ENCODE measurements at regions not wholly inside any gene's neighbourhood (a gene's known extent, or its start where the extent isn't known, plus 50 kb on each side); places are given as distances from the start of the nearest gene placed in this dataset.
A peak's percentile ranks its signal among the peaks of the same experiment; 100 is the strongest.

GRCh38 chr22:47283616-47284270 is 521.3 kb downstream of the TBC1D22A start:
- DNase-seq, result no peak

DNA sequence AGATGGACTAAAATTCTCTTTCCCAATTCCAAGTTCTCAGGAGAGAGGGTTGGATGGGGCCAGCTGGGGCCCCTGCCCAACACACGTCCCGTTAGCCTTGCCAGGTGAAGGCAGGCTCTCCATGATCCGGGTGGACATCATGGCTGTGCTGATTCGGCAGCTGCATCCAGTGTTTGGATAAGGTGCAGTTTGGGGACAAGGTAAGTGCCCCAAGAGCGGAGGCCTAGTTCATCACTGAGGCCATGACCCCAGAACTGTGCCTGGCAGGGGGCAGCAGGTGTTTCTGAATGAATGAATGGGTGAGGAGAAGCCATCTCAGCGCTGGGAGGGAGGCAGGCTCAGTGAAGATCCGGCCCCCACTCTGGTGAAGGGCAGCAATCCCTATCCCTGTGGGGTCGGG is 520.4 kb downstream of the TBC1D22A start:
- DNase-seq, result no peak

DNA sequence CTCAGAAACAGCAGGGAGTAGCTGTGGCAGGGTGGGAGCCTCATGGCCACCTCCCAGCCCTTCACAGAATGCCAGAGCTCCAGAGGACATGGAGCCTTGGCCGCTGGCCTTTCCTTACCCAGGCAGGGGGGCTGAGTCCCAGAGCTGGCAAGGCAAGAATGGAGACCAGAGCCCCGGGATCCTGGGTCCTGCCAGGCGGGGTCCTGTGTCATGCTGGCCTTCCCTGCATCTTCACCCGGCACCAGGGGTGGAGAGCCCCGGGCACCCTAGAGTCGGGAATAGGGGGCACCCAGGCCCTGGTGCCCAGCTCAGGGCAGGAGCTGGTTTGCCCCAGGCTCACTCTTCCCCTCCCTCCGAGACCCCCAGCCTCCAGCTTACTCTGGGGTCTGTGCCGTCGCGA is 519.9 kb downstream of the TBC1D22A start:
- DNase-seq, result no peak

DNA sequence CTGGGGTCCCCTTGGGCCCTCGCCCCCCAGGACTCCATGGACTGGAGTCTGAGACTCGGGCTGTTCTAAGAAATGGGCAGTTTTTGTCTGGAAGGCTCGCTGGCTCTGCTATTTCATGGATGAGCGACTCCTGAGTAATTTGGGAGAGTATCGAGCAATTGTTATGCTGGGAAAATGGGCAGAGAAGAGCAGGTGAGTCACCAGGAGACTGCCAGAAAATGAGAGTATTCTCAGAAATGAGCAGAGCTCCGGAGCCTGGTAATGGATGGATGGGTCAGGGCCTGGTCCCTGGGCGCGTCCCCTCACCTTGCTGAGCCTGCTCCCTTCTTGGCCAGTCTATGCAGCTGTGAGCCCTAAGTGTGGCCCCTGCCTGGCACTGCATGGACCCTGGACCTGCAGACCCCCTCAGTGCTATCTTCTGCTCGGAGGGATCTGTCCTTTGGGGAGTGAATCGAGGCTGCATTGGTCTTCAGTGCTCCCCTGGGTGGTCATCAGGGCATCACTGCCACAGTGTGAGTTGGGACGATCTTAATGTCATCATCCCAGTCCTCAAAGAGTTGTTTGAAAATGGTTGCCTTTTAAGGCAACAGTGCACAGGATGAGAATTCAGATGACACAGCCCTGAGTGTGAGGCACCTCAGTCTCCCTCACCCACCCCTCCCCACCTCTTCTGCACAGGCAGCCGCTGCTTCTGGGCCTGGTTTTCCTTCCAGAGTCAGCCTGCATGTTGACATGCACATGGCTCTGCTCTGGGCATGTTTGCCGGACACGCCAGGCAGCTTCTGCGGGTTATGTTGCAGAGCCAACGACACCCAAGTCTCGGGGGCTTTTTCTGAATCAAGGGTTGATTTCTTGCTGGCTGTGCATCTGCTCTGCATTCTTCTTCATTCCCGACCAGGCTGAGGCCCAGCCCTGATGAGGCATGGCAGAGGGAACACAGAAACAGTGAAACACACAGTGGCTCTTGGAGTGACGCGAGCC is 519.0 kb downstream of the TBC1D22A start:
- DNase-seq, result no peak

GRCh38 chr22:47280301-47280700 is 517.9 kb downstream of the TBC1D22A start:
- DNase-seq, result no peak

DNA sequence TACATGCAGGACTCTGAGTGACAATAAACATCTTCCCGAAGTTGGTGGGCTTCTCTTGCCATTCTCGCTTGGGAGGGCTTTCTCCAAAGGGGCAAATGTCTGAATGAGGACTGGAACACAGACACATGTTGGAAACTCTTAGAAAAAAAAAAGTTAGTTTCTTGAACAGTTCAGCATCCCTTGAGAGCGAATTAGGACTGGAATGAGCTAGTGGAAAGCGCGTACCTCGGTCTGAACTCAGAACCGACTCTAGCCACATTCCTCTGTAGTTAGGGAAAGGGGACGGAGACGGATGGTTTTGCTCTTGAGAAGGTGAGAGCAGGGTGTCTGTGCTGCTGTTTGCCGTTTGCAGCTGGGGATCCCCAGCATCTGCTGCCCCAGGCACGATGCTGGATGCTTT is 517.3 kb downstream of the TBC1D22A start:
- DNase-seq, result no peak

DNA sequence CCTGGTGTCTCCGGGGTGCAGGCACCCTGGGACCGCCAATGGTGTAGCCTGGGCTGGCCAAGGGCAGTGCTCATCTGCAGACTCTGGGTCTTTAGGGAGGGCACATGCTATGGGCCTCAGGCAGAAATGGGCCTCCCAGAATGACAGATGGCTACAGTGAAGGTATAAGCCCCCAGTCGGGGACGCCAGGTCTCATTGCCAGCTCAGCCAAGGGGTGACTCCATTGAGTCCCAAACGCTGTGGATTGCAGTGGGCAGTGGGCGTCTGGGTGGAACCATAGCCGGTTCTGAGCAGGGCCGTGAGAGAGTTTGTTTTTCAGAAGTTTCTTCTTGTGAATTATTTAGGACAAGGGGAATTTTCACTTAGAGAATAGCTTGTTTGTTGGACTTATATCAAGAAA is 516.9 kb downstream of the TBC1D22A start:
- DNase-seq, result no peak

DNA sequence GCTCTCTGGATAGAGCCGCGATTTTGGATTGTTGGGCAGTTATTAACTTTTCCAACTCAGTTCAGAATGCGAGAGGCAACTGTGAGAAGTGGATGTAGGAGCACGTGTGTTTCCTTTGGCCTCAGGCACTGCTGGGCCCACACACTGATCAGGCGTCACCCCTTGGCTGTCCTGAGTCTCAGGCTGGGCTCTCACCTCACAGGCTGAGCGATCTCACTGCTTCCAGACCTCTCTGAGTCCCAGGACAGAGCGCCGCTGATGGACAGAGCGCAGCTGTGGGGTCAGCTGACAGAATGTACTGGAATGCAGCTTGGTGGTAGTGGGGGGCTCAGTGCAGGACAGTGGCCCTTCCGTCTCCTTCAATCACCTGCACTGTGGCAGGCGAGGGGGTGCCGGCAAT is 516.2 kb downstream of the TBC1D22A start:
- DNase-seq, result no peak

DNA sequence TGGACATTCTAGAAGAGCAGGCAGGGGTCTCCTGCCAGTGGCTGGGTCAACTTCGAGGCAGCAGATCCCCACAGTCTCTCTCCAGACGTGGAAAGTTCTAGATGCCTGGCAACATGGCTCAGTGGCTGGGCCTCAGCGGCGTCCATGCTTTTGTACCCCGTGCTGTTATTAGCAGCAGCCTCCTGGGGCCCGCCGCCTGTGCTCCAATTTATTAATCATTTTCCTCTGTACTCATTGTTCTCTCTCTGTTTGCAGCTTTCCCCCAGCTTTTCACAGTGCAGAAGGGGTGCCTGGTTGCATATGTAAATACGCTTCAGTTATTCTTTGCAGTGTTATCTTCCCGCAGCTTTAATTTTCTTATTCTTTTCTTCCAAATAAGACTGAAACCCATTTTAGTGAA is 515.1 kb downstream of the TBC1D22A start:
- no peak for DNase-seq

DNA sequence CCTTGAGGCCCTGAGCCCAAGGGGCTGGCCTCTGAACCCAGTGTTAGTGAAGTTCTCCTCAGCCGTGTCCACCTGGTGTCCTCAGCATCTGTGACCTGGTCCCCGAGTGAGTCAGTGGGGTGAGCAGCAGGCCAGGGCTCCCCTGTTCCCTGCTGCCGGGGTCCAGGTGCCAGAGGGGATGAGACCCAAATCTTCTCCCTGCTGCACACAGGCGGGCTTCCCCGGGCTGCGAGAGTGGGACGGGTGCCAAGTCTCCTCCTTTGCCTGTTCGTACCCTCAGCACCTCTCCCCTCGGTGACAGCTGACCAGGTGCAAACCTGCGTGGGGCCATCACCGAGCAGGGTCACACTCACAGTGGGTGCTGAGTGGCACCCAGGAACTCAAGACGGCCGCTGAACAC is 514.5 kb downstream of the TBC1D22A start:
- DNase-seq, result no peak

DNA sequence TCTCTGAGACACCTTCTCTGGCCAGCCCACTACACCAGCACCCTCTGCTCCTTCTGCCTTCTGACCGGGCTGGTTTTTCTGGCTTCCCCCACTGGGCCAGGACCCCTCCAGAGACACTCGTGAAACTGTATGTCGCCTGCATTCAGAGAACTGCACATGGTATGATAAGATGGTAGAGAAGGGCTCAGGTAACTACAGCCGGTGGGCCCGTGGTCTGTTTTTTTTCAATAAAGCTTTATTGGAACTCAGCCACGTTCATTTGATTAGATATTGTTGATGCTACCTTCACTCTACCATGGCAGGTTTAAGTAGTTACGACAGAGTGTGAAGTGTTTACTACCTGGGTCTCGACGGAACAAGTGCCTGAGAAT is 514.0 kb downstream of the TBC1D22A start:
- no peak for DNase-seq

GRCh38 chr22:47275605-47276449 is 513.4 kb downstream of the TBC1D22A start:
- no peak for DNase-seq

DNA sequence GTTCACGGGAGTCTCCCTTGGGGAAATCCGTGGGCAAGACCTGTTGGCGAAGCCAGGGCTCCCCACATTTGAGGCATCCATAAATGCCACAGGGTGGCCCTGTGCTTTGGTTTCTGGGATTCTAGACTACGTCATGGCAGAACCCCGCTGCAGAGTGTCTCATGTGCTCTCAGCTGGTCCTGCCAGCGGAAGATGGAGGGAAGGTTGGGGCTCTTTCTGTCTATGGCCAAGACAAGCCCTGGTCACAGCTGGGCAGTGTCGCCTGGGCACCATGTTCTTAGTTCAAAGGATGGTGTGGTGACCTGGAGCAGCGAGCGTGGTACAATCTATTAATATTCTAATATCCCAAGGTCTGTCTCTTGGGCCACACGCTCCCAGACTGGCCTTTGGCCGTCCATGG is 511.7 kb downstream of the TBC1D22A start:
- no peak for DNase-seq

GRCh38 chr22:47270463-47271135 is 508.1 kb downstream of the TBC1D22A start:
- peak; percentile 3 for DNase-seq

GRCh38 chr22:47269516-47270088 is 507.2 kb downstream of the TBC1D22A start:
- DNase-seq, result no peak

- no peak for DNase-seq
Measured at GRCh38 chr22:47267513-47268282, 505.2 kb downstream of the TBC1D22A start.

DNA sequence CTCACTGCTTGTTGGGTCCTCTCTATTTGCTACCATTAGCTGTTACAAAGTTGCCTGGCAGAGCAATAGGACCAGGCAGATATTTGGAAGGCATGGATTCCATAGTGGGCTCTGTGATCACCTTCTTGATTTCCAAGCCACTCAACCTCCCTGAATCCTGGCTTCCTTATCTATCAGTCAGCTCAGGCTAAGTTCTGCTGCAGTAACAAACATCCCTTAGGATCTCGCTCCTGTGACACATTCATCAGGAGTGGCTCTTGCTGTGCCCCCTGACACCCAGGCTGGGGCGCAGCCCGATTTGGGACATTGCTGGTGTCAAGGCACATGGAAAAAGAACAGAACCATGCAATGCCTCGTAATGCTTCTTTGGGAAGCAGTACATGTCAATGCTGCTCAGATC is 503.9 kb downstream of the TBC1D22A start:
- no peak for DNase-seq

DNA sequence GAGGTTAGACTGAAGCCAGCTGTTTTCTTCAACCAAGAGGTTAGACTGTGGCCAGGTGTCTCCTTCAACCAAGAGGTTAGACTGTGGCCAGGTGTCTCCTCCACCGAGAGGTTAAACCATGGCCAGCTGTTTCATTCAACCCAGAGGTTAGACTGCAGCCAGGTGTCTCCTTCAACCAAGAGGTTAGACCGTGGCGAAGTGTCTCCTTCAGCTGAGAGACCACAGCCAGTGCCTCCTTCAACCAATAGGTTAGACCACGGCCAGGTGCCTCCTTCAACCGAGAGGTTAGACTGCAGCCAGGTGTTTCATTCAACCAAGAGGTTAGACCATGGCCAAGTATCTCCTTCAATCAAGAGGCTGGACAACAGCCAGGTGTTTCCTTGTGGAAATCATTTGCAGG is 498.1 kb downstream of the TBC1D22A start:
- no peak for DNase-seq

DNA sequence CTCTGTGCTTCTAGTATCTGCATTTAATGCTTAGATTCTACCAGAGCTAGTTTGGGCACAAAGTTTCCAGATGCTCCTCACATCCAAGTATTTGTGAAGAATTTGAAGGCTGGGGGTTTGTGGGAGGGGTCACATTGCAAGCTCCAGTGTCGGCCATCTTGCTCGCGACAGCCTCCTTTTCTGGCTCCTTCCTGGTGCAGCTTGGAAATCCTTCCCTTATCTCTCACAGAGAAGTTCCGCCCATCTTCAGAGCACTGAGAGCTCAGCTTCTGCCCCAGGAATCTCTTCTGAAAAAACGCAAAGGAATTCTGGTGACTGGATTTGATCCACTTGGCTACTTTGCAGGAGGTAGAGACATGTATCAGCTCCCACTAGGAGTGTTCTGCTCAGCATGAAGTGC is 497.5 kb downstream of the TBC1D22A start:
- no peak for DNase-seq

GRCh38 chr22:47259049-47259448 is 496.6 kb downstream of the TBC1D22A start:
- no peak for DNase-seq

DNA sequence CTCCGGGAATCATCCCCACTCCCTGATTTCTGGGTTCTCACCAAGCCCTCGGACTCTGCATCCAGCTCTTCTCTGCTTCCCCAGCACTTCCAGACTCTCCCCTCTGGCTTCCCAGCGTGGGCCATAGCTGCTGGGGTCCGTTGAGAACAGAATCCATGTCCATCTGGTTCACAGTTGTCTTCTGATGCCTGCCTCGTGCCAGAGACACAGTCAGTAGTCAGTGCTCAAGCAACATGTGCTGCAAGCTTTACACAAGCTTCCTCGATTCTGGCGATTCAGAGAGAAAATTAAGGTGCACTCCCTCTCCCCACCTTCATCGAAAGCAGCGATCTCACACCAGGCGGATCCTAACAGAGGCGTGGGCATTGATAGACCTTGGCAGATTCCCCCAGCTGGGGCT is 495.5 kb downstream of the TBC1D22A start:
- DNase-seq, result no peak

- no peak for DNase-seq
Measured at GRCh38 chr22:47257566-47257965, 495.1 kb downstream of the TBC1D22A start.
